A673 (cell line): ENCODE measurements at regions not wholly inside any gene's neighbourhood (a gene's known extent, or its start where the extent isn't known, plus 50 kb on each side); places are given as distances from the start of the nearest gene placed in this dataset.

ENCODE experiments used
- CTCF ChIP-seq: fragments of 300-800, 200-600 bp; sonication (generic); conservative IDR thresholded peaks from 2 replicates; pipeline ENCODE4 v1.5.1; 2017; ENCODE audit warnings: low read depth, mild to moderate bottlenecking, antibody characterized with exemption, low read length, moderate library complexity, mixed read lengths
- EZH2 ChIP-seq: fragments of 200-600 bp; sonication (generic); IDR thresholded peaks from 2 replicates; pipeline ENCODE4 v1.6.1; 2017; ENCODE audit warnings: borderline replicate concordance, low read depth, mild to moderate bottlenecking, mixed read lengths, antibody characterized with exemption, low read length; ENCODE audit not compliant: poor library complexity, severe bottlenecking

GRCh38 chr16:60564588-60564987, 1471.7 kb downstream of the CDH8 start:
- TF ChIP-seq CTCF (no peak), EZH2 (no peak)
